ENCODE measurements at regions not wholly inside any gene's neighbourhood (a gene's known extent, or its start where the extent isn't known, plus 50 kb on each side); places are given as distances from the start of the nearest gene placed in this dataset.

- no peak for TF ChIP-seq CTCF (IDR thresholded peaks at IDR 0.05; ENCODE audit: control extremely low read depth, extremely low read depth, low read depth, missing control alignments)
- POLR2A ChIA-PET = no interaction called here
- CTCF ChIA-PET = interaction anchor here (1.3 kb wide), 1 partner anchor 16 kb away, joined by 3 read pairs; no protein-coding TSS in a partner anchor
- DNase-seq (ENCODE audit: extremely low spot score) = no peak
These were observed 1495.5 kb downstream of the PCDH18 start for GRCh38 chr4:136036744-136037143.

- POLR2A ChIA-PET = no interaction called here
These were observed 1499.9 kb downstream of the PCDH18 start for GRCh38 chr4:136032391-136032790.

GRCh38 chr4:136025540-136025939 lies 1506.8 kb downstream of the PCDH18 start:
- ChIA-PET CTCF (interaction anchor here (1.2 kb wide), 1 partner anchor 13 kb away, joined by 3 read pairs; no protein-coding TSS in a partner anchor), POLR2A (no interaction called here)
- no peak for DNase-seq (ENCODE audit: extremely low spot score)
- TF ChIP-seq CTCF (IDR thresholded peaks at IDR 0.05; ENCODE audit: control extremely low read depth, extremely low read depth, low read depth, missing control alignments) = no peak

More at GRCh38 chr4:136032391-136032790, 1499.9 kb downstream of the PCDH18 start:
- CTCF ChIA-PET = interaction anchor here (0.8 to 1.6 kb wide), 2 partner anchors 14 to 26 kb away, joined by 3 to 4 read pairs; no protein-coding TSS in a partner anchor
- TF ChIP-seq CTCF (IDR thresholded peaks at IDR 0.05; ENCODE audit: control extremely low read depth, extremely low read depth, low read depth, missing control alignments) = no peak
- no peak for DNase-seq (ENCODE audit: extremely low spot score)

- TF ChIP-seq CTCF (IDR thresholded peaks at IDR 0.05; ENCODE audit: control extremely low read depth, extremely low read depth, low read depth, missing control alignments) = no peak
- ChIA-PET POLR2A (no interaction called here), CTCF (no interaction called here)
- no peak for DNase-seq (ENCODE audit: extremely low spot score)
These were observed 1514.7 kb downstream of the PCDH18 start for GRCh38 chr4:136017556-136017955.

- no peak for DNase-seq (ENCODE audit: extremely low spot score)
- ChIA-PET POLR2A (no interaction called here), CTCF (interaction anchor here (1.0 kb wide), 1 partner anchor 13 kb away, joined by 3 read pairs; no protein-coding TSS in a partner anchor)
- TF ChIP-seq CTCF (IDR thresholded peaks at IDR 0.05; ENCODE audit: control extremely low read depth, extremely low read depth, low read depth, missing control alignments) = no peak
These were observed 1520.1 kb downstream of the PCDH18 start for GRCh38 chr4:136012220-136012619.

- no peak for DNase-seq (ENCODE audit: extremely low spot score)
- ChIA-PET POLR2A (no interaction called here), CTCF (interaction anchor here (1.7 kb wide), 1 partner anchor 10 kb away, joined by 4 read pairs; no protein-coding TSS in a partner anchor)
- TF ChIP-seq CTCF (IDR thresholded peaks at IDR 0.05; ENCODE audit: control extremely low read depth, extremely low read depth, low read depth, missing control alignments) = no peak
These were observed 1522.9 kb downstream of the PCDH18 start for GRCh38 chr4:136009258-136009832.

Measured in GM10248 (cell line).